HL-60 (cell line): ENCODE measurements at regions not wholly inside any gene's neighbourhood (a gene's known extent, or its start where the extent isn't known, plus 50 kb on each side); places are given as distances from the start of the nearest gene placed in this dataset.
A peak's percentile ranks its signal among the peaks of the same experiment; 100 is the strongest.

Source experiments
- CTCF ChIP-seq: IDR thresholded peaks from one replicate; pipeline ENCODE4 v1.5.1; 2011; ENCODE audit warnings: low read length, control low read depth, inconsistent platforms; ENCODE audit not compliant: insufficient read depth
- POLR2AphosphoS5 ChIP-seq: IDR thresholded peaks from 2 replicates; pipeline ENCODE4 v1.6.1; 2012; ENCODE audit warnings: low read depth

DNA sequence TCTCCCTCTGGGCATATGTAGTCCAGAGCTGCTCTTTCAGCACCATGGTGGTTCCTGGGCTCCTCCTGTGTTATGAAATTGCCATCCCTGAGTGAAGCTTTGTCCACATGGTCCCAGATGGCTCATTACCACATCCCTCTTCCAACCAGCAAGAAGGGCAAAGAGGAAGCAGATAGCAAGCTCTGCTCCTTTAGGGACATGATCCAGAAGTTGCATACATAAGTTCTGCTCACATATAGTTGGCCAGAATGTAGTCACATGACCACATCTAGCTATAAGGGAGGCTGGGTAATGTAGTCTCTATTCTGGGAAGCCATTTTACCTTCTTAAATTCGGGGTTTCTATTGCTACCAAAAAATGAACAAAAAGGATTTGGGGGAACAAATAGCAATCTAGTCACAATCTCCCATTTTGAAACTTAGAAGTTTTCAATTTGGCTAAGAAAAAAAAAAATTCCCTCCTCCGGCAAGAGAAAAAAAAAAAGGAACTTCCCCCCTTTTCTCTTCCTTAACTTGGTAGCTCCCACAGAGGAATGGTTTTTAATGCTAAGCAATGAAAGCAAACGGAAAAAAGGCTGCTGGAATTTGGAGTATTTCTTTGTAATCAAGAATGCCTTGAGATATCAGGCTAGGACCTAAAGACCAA lies 88.2 kb upstream of the USP9X start:
- TF ChIP-seq POLR2AphosphoS5 (peak; percentile 54; the same call in 1 of the 2 replicates), CTCF (no peak)
